Transverse colon (tissue), 3 donors: ENCODE measurements at regions not wholly inside any gene's neighbourhood (a gene's known extent, or its start where the extent isn't known, plus 50 kb on each side); places are given as distances from the start of the nearest gene placed in this dataset.

Experiments used
- CTCF ChIP-seq, 5 experiments: fragments of 200-600 bp in 3 of 5; fragments of 450-650 bp in 2 of 5; sonication (generic) in 3 of 5; IDR thresholded peaks; 1 replicate in 2 of 5; 2 replicates in 3 of 5; pipeline ENCODE4 v1.5.1; 2016 to 2017; ENCODE audit warnings: antibody characterized with exemption in 5 of 5, inconsistent platforms in 3 of 5, mild to moderate bottlenecking in 2 of 5, moderate library complexity in 1 of 5
- EP300 ChIP-seq: sonication (generic); formaldehyde crosslinking; IDR thresholded peaks from one replicate; pipeline ENCODE4 v1.6.1; 2017; ENCODE audit warnings: antibody characterized with exemption, low read depth
- POLR2A ChIP-seq: fragments of 450-650 bp; IDR thresholded peaks from one replicate; pipeline ENCODE4 v1.6.1; 2016; ENCODE audit warnings: antibody characterized with exemption, mild to moderate bottlenecking, moderate library complexity

GRCh38 chr13:23949200-23949599 lies 51.9 kb upstream of the C1QTNF9B start:
- TF ChIP-seq EP300 (no peak), POLR2A (no peak), CTCF (IDR thresholded peaks at IDR 0.05) (no peak)
